Lung (tissue), 11 donors: ENCODE measurements at regions not wholly inside any gene's neighbourhood (a gene's known extent, or its start where the extent isn't known, plus 50 kb on each side); places are given as distances from the start of the nearest gene placed in this dataset.

Experiments used
- ATAC-seq: fragments of 200-7000 bp; cut with Tn5 transposase; one replicate; pipeline ENCODE4 v1.9.1; 2020; ENCODE audit warnings: moderate number of reproducible peaks; ENCODE audit not compliant: insufficient read depth, low FRiP score
- DNase-seq, 3 donors: peaks; one replicate each; pipeline ENCODE4 v3.0.0-alpha.2; 2013 to 2017
- H3K27ac ChIP-seq, 2 donors: one replicate each; pipeline ENCODE4 v1.5.1; 2013; ENCODE audit warnings: mild to moderate bottlenecking in 2 of 2, moderate library complexity in 2 of 2, control low read depth in 1 of 2, inconsistent platforms in 1 of 2, low read depth in 1 of 2, low read length in 1 of 2
- H3K27me3 ChIP-seq, 3 donors: one replicate each; pipeline ENCODE4 v1.5.1; 2013; ENCODE audit warnings: low read length in 2 of 3; ENCODE audit not compliant: control insufficient read depth in 3 of 3, insufficient read depth in 3 of 3
- H3K36me3 ChIP-seq, 4 donors: one replicate each; pipeline ENCODE4 v1.5.1; 2013; ENCODE audit warnings: low read length in 4 of 4, mild to moderate bottlenecking in 1 of 4, moderate library complexity in 1 of 4; ENCODE audit not compliant: control insufficient read depth in 4 of 4, insufficient read depth in 4 of 4
- H3K4me1 ChIP-seq, 5 donors: one replicate each; pipeline ENCODE4 v1.5.1; 2013; ENCODE audit warnings: low read length in 5 of 5, mild to moderate bottlenecking in 2 of 5, moderate library complexity in 1 of 5; ENCODE audit not compliant: control insufficient read depth in 5 of 5, insufficient read depth in 5 of 5
- H3K4me3 ChIP-seq: one replicate; pipeline ENCODE4 v1.5.1; 2013; ENCODE audit warnings: mild to moderate bottlenecking, control low read depth, moderate library complexity
- H3K9ac ChIP-seq, 2 donors: one replicate each; pipeline ENCODE4 v1.5.1; 2013; ENCODE audit warnings: low read length in 2 of 2, control low read depth in 1 of 2; ENCODE audit not compliant: insufficient read depth in 1 of 2
- H3K9me3 ChIP-seq, 4 donors: one replicate each; pipeline ENCODE4 v1.5.1; 2013; ENCODE audit warnings: low read length in 3 of 4, mild to moderate bottlenecking in 1 of 4, moderate library complexity in 1 of 4; ENCODE audit not compliant: control insufficient read depth in 4 of 4, insufficient read depth in 3 of 4
- CTCF ChIP-seq: IDR thresholded peaks from 2 replicates; pipeline ENCODE4 v1.5.1; 2012; ENCODE audit warnings: mild to moderate bottlenecking; ENCODE audit errors: control extremely low read depth, extremely low read depth
- WGBS, 2 donors: extraction: QIAGEN DNeasy Blood & Tissue Kit; methylation state at CpG; one replicate each; pipeline ENCODE4 v1.1.7; 2013; 5-methylcytosine and 5-hydroxymethylcytosine counted together
- donor health status: control.
- donor health status: control.
- donor health status: Bipolar disorder and iron deficiency.
- donor health status: healthy.
- donor health status: DM: yes; HTN: yes; CAD: no.

- no peak for ATAC-seq
- Histone ChIP-seq H3K4me3 (no peak overlapping the region), H3K9ac (no peak overlapping the region), H3K36me3 (no peaks in the 10 kb centered on the region), H3K27ac (no peak overlapping the region), H3K9me3 (no peaks in the 10 kb centered on the region), H3K27me3 (no peaks in the 10 kb centered on the region), H3K4me1 (peaks cover 0 to 3% (median 0%) of the 10 kb centered on the region in 5 donors)
- WGBS, 2 donors: 69 to 85% methylated on average over 6 of the region's 6 CpGs
- DNase-seq: no peak
- no peak for TF ChIP-seq CTCF
These were observed 157.0 kb downstream of the KLF5 start for GRCh38 chr13:73215823-73216222.

DNA sequence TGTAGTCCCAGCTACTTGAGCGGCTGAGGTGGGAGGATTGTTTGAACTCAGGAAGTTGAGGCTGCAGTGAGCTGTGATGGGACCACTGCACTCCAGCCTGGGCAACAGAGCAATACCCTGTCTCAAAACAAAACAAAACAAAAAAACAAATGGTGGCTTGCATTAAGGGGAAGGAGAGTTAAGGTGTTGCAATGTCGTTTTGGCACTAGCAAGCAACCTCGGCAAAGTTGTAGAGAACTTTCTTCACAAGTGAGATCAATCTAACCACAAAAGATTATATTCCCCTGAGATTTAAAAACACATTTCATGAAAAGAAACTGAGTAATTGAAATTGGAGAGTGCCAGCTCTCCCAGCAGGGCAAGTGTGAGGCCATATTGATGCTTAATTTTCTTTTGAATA lies 153.7 kb downstream of the KLF5 start:
- Histone ChIP-seq H3K27me3 (no peaks in the 10 kb centered on the region), H3K4me3 (no peak overlapping the region), H3K4me1 (peaks cover 0 to 3% (median 0%) of the 10 kb centered on the region in 5 donors), H3K9ac (no peak overlapping the region), H3K9me3 (no peaks in the 10 kb centered on the region), H3K36me3 (no peaks in the 10 kb centered on the region), H3K27ac (no peak overlapping the region)
- no peak for TF ChIP-seq CTCF
- WGBS, 2 donors: 69 to 80% methylated on average over 3 of the region's 3 CpGs
- DNase-seq (no peak), ATAC-seq (no peak)

GRCh38 chr13:73210218-73210883 lies 151.5 kb downstream of the KLF5 start:
- Histone ChIP-seq H3K9me3 (no peaks in the 10 kb centered on the region), H3K4me1 (no peaks in the 10 kb centered on the region), H3K4me3 (no peak overlapping the region), H3K27me3 (no peaks in the 10 kb centered on the region), H3K36me3 (no peaks in the 10 kb centered on the region), H3K9ac (no peak overlapping the region), H3K27ac (no peak overlapping the region)
- ATAC-seq: no peak
- no peak for DNase-seq
- no peak for TF ChIP-seq CTCF
- 56 to 71% methylated on average over 6 of the region's 6 CpGs for WGBS, 2 donors

GRCh38 chr13:73204952-73205351 lies 146.1 kb downstream of the KLF5 start:
- DNase-seq (no peak), ATAC-seq (no peak)
- no peaks in the 10 kb centered on the region for H3K9me3 ChIP-seq
- H3K4me3 ChIP-seq: no peak overlapping the region
- WGBS, 2 donors: 84 to 91% methylated on average over 5 of the region's 5 CpGs
- no peak overlapping the region for H3K27ac ChIP-seq
- TF ChIP-seq CTCF: no peak
- no peaks in the 10 kb centered on the region for H3K36me3 ChIP-seq
- no peak overlapping the region for H3K9ac ChIP-seq
- peaks cover 0 to 11% (median 0%) of the 10 kb centered on the region in 5 donors for H3K4me1 ChIP-seq
- H3K27me3 ChIP-seq: no peaks in the 10 kb centered on the region
